Lower lobe of right lung (tissue), 2 donors: ENCODE measurements at regions not wholly inside any gene's neighbourhood (a gene's known extent, or its start where the extent isn't known, plus 50 kb on each side); places are given as distances from the start of the nearest gene placed in this dataset.

Experiments
- ATAC-seq, 2 donors: fragments of 200-7000 bp; cut with Tn5 transposase; one replicate each; pipeline ENCODE4 v1.9.1; 2020 to 2022; ENCODE audit warnings: mild to moderate bottlenecking in 2 of 2, moderate library complexity in 2 of 2
- DNase-seq: peaks from one replicate; pipeline ENCODE4 v3.0.0-alpha.2; 2020
- H3K27ac ChIP-seq: fragments of 200-600 bp; one replicate; pipeline ENCODE4 v1.8.0; 2022
- H3K27me3 ChIP-seq: fragments of 200-600 bp; one replicate; pipeline ENCODE4 v1.8.0; 2022; ENCODE audit warnings: low read depth
- H3K36me3 ChIP-seq: fragments of 200-600 bp; one replicate; pipeline ENCODE4 v1.8.0; 2022; ENCODE audit warnings: mild to moderate bottlenecking
- H3K4me1 ChIP-seq: fragments of 200-600 bp; one replicate; pipeline ENCODE4 v1.8.0; 2022
- H3K4me3 ChIP-seq: fragments of 200-600 bp; one replicate; pipeline ENCODE4 v1.8.0; 2022; ENCODE audit warnings: mild to moderate bottlenecking
- H3K9me3 ChIP-seq: fragments of 200-600 bp; one replicate; pipeline ENCODE4 v1.8.0; 2022
- CTCF ChIP-seq: fragments of 200-600 bp; IDR thresholded peaks from one replicate; pipeline ENCODE4 v1.8.0; 2022; ENCODE audit warnings: antibody characterized with exemption, mild to moderate bottlenecking
- intact Hi-C: fragments of 100-400 bp; cut with DNase I; formaldehyde crosslinking; loops from one replicate; pipeline ENCODE4 v1.11.0; 2022
- donor health status: DM: no; HTN: yes; CAD: no; lungs with severe emphysema.

GRCh38 chr22:27461470-27461869, 340.1 kb downstream of the MN1 start:
- intact Hi-C loops = no loop called here
- no peak overlapping the region for H3K27ac ChIP-seq
- DNase-seq (no peak), ATAC-seq (no peak)
- no peaks in the 10 kb centered on the region for H3K9me3 ChIP-seq
- TF ChIP-seq CTCF = no peak
- H3K36me3 ChIP-seq = no peaks in the 10 kb centered on the region
- no peaks in the 10 kb centered on the region for H3K27me3 ChIP-seq
- no peak overlapping the region for H3K4me3 ChIP-seq
- H3K4me1 ChIP-seq = no peaks in the 10 kb centered on the region

- no peaks in the 10 kb centered on the region for H3K27me3 ChIP-seq
- TF ChIP-seq CTCF = no peak
- no peaks in the 10 kb centered on the region for H3K36me3 ChIP-seq
- H3K4me1 ChIP-seq = no peaks in the 10 kb centered on the region
- no peak overlapping the region for H3K27ac ChIP-seq
- ATAC-seq (no peak), DNase-seq (no peak)
- no peak overlapping the region for H3K4me3 ChIP-seq
- intact Hi-C loops = no loop called here
- no peaks in the 10 kb centered on the region for H3K9me3 ChIP-seq
These were observed 339.4 kb downstream of the MN1 start for GRCh38 chr22:27462190-27462589.

- ATAC-seq (no peak), DNase-seq (no peak)
- TF ChIP-seq CTCF = no peak
- Histone ChIP-seq H3K27me3 (no peaks in the 10 kb centered on the region), H3K4me3 (no peak overlapping the region), H3K9me3 (no peaks in the 10 kb centered on the region), H3K4me1 (no peaks in the 10 kb centered on the region), H3K27ac (no peak overlapping the region), H3K36me3 (no peaks in the 10 kb centered on the region)
- intact Hi-C loops = no loop called here
These were observed 338.4 kb downstream of the MN1 start for GRCh38 chr22:27463121-27463660.

- DNase-seq (no peak), ATAC-seq (no peak)
- TF ChIP-seq CTCF = no peak
- intact Hi-C loops = no loop called here
- Histone ChIP-seq H3K27ac (no peak overlapping the region), H3K27me3 (no peaks in the 10 kb centered on the region), H3K36me3 (no peaks in the 10 kb centered on the region), H3K4me3 (no peak overlapping the region), H3K9me3 (no peaks in the 10 kb centered on the region), H3K4me1 (no peaks in the 10 kb centered on the region)
These were observed 335.3 kb downstream of the MN1 start for GRCh38 chr22:27466229-27466628.

- H3K4me1 ChIP-seq = no peaks in the 10 kb centered on the region
- no peak overlapping the region for H3K27ac ChIP-seq
- intact Hi-C loops = no loop called here
- H3K4me3 ChIP-seq = no peak overlapping the region
- no peak for DNase-seq
- no peak for TF ChIP-seq CTCF
- no peaks in the 10 kb centered on the region for H3K27me3 ChIP-seq
- ATAC-seq = no peak
- H3K36me3 ChIP-seq = no peaks in the 10 kb centered on the region
- H3K9me3 ChIP-seq = no peaks in the 10 kb centered on the region
These were observed 334.6 kb downstream of the MN1 start for GRCh38 chr22:27466778-27467438.
